Adrenal gland (tissue), 5 donors: ENCODE measurements at regions not wholly inside any gene's neighbourhood (a gene's known extent, or its start where the extent isn't known, plus 50 kb on each side); places are given as distances from the start of the nearest gene placed in this dataset.

Experiments used
- POLR2A ChIP-seq, 2 donors: fragments of 450-650 bp; IDR thresholded peaks; one replicate each; pipeline ENCODE4 v1.6.1; 2017; ENCODE audit warnings: antibody characterized with exemption in 2 of 2, mild to moderate bottlenecking in 2 of 2, moderate library complexity in 1 of 2
- TF ChIP-seq, protein P1 (sequence below), 6 experiments: fragments of 450-650 bp in 4 of 6; fragments of 200-600 bp in 2 of 6; sonication (generic) in 1 of 6; IDR thresholded peaks; 1 replicate in 5 of 6; 2 replicates in 1 of 6; pipeline versions ENCODE4 v1.5.1 to v1.8.0; 2016 to 2021; ENCODE audit warnings: antibody characterized with exemption in 6 of 6, mild to moderate bottlenecking in 2 of 6, moderate library complexity in 1 of 6
- donor health status: DM: no; HTN: no; CAD: no.

DNA sequence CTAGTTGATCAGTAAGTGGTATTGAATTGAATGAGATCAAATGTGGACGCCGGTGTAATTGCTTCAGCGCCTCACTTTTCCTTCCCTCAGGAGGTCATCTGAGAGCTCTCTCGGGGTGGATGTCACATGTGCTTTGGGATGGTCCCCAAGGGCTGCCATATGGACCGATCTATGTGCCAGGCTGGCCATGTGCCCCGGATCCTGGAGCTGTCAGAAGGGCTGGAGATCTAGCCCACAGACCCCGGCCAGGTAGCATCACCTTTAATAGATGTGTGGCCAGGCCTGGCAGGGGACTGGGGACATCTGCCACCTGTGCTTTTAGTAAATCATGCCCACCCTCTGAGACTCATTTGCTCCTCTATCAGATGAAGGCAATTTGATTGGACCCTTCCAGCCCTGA, 95.3 kb upstream of the CRHR1 start:
- TF ChIP-seq, protein P1, sequence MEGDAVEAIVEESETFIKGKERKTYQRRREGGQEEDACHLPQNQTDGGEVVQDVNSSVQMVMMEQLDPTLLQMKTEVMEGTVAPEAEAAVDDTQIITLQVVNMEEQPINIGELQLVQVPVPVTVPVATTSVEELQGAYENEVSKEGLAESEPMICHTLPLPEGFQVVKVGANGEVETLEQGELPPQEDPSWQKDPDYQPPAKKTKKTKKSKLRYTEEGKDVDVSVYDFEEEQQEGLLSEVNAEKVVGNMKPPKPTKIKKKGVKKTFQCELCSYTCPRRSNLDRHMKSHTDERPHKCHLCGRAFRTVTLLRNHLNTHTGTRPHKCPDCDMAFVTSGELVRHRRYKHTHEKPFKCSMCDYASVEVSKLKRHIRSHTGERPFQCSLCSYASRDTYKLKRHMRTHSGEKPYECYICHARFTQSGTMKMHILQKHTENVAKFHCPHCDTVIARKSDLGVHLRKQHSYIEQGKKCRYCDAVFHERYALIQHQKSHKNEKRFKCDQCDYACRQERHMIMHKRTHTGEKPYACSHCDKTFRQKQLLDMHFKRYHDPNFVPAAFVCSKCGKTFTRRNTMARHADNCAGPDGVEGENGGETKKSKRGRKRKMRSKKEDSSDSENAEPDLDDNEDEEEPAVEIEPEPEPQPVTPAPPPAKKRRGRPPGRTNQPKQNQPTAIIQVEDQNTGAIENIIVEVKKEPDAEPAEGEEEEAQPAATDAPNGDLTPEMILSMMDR (IDR thresholded peaks at IDR 0.05): no peak
- no peak for TF ChIP-seq POLR2A (IDR thresholded peaks at IDR 0.05)
